A549 (cell line): ENCODE measurements at regions not wholly inside any gene's neighbourhood (a gene's known extent, or its start where the extent isn't known, plus 50 kb on each side); places are given as distances from the start of the nearest gene placed in this dataset.

Experiments used
- ATAC-seq, 2 experiments: fragments of 200-7000 bp in 1 of 2; fragments of >200 bp in 1 of 2; cut with Nextera tagmentation in 1 of 2; cut with Tn5 transposase in 1 of 2; 3 replicates each; pipeline versions ENCODE4 v1.8.0 to v1.9.1; 2018 to 2020; ENCODE audit warnings: mild to moderate bottlenecking in 1 of 2, moderate library complexity in 1 of 2
- CTCF ChIA-PET: fragments of 300-600 bp; sonication (Branson Sonifier 250); formaldehyde crosslinking; extraction: SDS; loops from one replicate; lab custom pipeline; 2021; ENCODE audit warnings: antibody characterized with exemption, inconsistent platforms; lab: Yijun Ruan, JAX
- POLR2A ChIA-PET: fragments of 350-600 bp; formaldehyde crosslinking; extraction: SDS; loops from one replicate; lab custom pipeline; 2021; ENCODE audit warnings: antibody characterized with exemption, inconsistent platforms; lab: Yijun Ruan, JAX
- DNase-seq, 2 experiments: peaks; one replicate each; pipeline versions ENCODE4 v3.0.0 to v3.0.0-alpha.2; 2011 to 2016; ENCODE audit warnings: low read depth in 1 of 2, low spot score in 1 of 2
- FAIRE-seq: peaks from 2 replicates; lab custom pipeline; 2011; peaks lifted over from hg19 to GRCh38; lab: Jason Lieb, UNC
- H3K27ac ChIP-seq, 2 experiments: fragments of >200 bp; sonication (Bioruptor Twin); formaldehyde crosslinking; 3 replicates each; pipeline ENCODE4 v1.5.1; 2016 to 2017
- H3K4me1 ChIP-seq: fragments of >200 bp; sonication (Bioruptor Twin); formaldehyde crosslinking; 3 replicates; pipeline ENCODE4 v1.6.1; 2016
- H3K4me2 ChIP-seq: fragments of >200 bp; sonication (Bioruptor Twin); formaldehyde crosslinking; 3 replicates; pipeline ENCODE4 v1.6.1; 2016
- H3K4me3 ChIP-seq: fragments of >200 bp; sonication (Bioruptor Twin); formaldehyde crosslinking; 3 replicates; pipeline ENCODE4 v1.5.1; 2016
- H3K9me3 ChIP-seq: fragments of >200 bp; sonication (Bioruptor Twin); formaldehyde crosslinking; 3 replicates; pipeline ENCODE4 v1.6.1; 2016
- CBX8 ChIP-seq: fragments of 200-600 bp; sonication (generic); IDR thresholded peaks from 2 replicates; pipeline ENCODE4 v1.6.1; 2016
- CHD4 ChIP-seq: fragments of 200-600 bp; sonication (generic); IDR thresholded peaks from 2 replicates; pipeline ENCODE4 v1.6.1; 2016; ENCODE audit warnings: antibody characterized with exemption, mild to moderate bottlenecking, borderline replicate concordance
- EHMT2 ChIP-seq: fragments of 200-600 bp; sonication (generic); IDR thresholded peaks from 2 replicates; pipeline ENCODE4 v1.6.1; 2016; ENCODE audit warnings: antibody characterized with exemption, low read depth, mild to moderate bottlenecking, moderate library complexity
- KDM5A ChIP-seq: fragments of 200-600 bp; sonication (generic); IDR thresholded peaks from 2 replicates; pipeline ENCODE4 v1.6.1; 2016; ENCODE audit warnings: antibody characterized with exemption, mild to moderate bottlenecking
- NPAS2 ChIP-seq: fragments of 250-450 bp; sonication (Bioruptor Pico); IDR thresholded peaks from 2 replicates; pipeline ENCODE4 v1.8.0; 2022; ENCODE audit warnings: mild to moderate bottlenecking, moderate library complexity, borderline replicate concordance
- POLR2AphosphoS2 ChIP-seq: conservative IDR thresholded peaks from 2 replicates; pipeline ENCODE4 v1.6.1; 2012; ENCODE audit warnings: low read length, improper control_type of control experiment, inconsistent platforms
- RARB ChIP-seq: fragments of 250-450 bp; sonication (Bioruptor Pico); IDR thresholded peaks from 2 replicates; pipeline ENCODE4 v1.8.0; 2021; ENCODE audit warnings: mild to moderate bottlenecking, moderate library complexity
- RCOR1 ChIP-seq: fragments of 150-350 bp; IDR thresholded peaks from 2 replicates; pipeline ENCODE4 v1.6.1; 2014; ENCODE audit warnings: antibody characterized with exemption, low read length, low read depth
- RFX5 ChIP-seq: fragments of 450-650 bp; IDR thresholded peaks from 2 replicates; pipeline ENCODE4 v1.7.1; 2014; ENCODE audit warnings: antibody characterized with exemption, mild to moderate bottlenecking, moderate library complexity
- RNF2 ChIP-seq: fragments of 200-600 bp; sonication (generic); IDR thresholded peaks from 2 replicates; pipeline ENCODE4 v1.6.1; 2016; ENCODE audit warnings: low read depth, mild to moderate bottlenecking, antibody characterized with exemption, moderate library complexity, borderline replicate concordance
- SMC3 ChIP-seq: fragments of >200 bp; sonication (Bioruptor Twin); formaldehyde crosslinking; IDR thresholded peaks from 3 replicates; pipeline ENCODE4 v1.6.1; 2018; ENCODE audit warnings: inconsistent platforms
- TFCP2L1 ChIP-seq: fragments of 250-450 bp; sonication (Bioruptor Pico); IDR thresholded peaks from 2 replicates; pipeline ENCODE4 v1.5.0; 2021; ENCODE audit warnings: mild to moderate bottlenecking
- ZC3H11A ChIP-seq: fragments of 450-650 bp; IDR thresholded peaks from 2 replicates; pipeline ENCODE4 v1.6.1; 2014; ENCODE audit warnings: antibody characterized with exemption, mild to moderate bottlenecking
- ZSCAN20 ChIP-seq: fragments of 250-450 bp; sonication (Bioruptor Pico); IDR thresholded peaks from 2 replicates; pipeline ENCODE4 v1.8.0; 2022; ENCODE audit warnings: mild to moderate bottlenecking, moderate library complexity
- WGBS: methylation state at CpG from one replicate; pipeline ENCODE4 v1.1.6; 2017; ENCODE audit errors: missing lambda C conversion rate; 5-methylcytosine and 5-hydroxymethylcytosine counted together
- TF ChIP-seq, protein P1 (sequence below): fragments of 450-650 bp; IDR thresholded peaks from 2 replicates; pipeline ENCODE4 v1.6.1; 2014; ENCODE audit warnings: antibody characterized with exemption
- TF ChIP-seq, protein P2 (sequence below): fragments of 250-450 bp; sonication (Bioruptor Pico); IDR thresholded peaks from 2 replicates; pipeline ENCODE4 v1.5.0; 2020; ENCODE audit warnings: low read depth, mild to moderate bottlenecking, moderate library complexity
- TF ChIP-seq, protein P3 (sequence below): fragments of 200-600 bp; sonication (generic); IDR thresholded peaks from 2 replicates; pipeline ENCODE4 v1.6.1; 2016; ENCODE audit warnings: antibody characterized with exemption, mild to moderate bottlenecking, moderate library complexity
- TF ChIP-seq, protein P4 (sequence below): fragments of 250-450 bp; sonication (Bioruptor Pico); IDR thresholded peaks from 2 replicates; pipeline ENCODE4 v1.5.0; 2021; ENCODE audit warnings: mild to moderate bottlenecking, moderate library complexity, borderline replicate concordance
- TF ChIP-seq, protein P5 (sequence below): fragments of >200 bp; sonication (Bioruptor Twin); formaldehyde crosslinking; IDR thresholded peaks from 3 replicates; pipeline ENCODE4 v1.5.1; 2016

DNA sequence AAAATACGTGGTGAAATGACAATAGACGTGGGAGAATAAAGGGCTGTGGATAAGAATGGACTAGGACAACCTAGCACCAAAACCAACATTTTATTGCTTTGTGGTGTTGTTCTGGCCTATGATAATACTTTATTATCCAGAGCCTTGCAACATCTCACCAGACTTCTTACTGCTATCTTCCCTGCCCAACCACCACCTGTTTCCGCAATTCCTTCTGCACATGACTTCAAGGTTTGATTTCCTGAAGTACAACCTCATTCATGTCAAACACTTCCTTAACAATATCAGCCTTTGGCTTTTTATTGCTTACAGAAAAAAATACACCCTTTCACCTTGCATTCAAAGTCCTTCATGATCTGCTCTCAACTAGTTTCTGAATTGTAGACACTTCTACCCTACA lies 84.8 kb downstream of the RTL3 start:
- WGBS: 26% methylated on average over 3 of the region's 3 CpGs
- no peak overlapping the region for H3K27ac ChIP-seq
- H3K4me2 ChIP-seq: no peak overlapping the region
- no peak for ATAC-seq
- TF ChIP-seq NPAS2 (CRISPR knock-in tag) (no peak), RNF2 (no peak), RCOR1 (no peak), RFX5 (no peak), RARB (CRISPR knock-in tag) (no peak), ZSCAN20 (CRISPR knock-in tag) (no peak), SMC3 (no peak), ZC3H11A (no peak), KDM5A (no peak), TFCP2L1 (CRISPR knock-in tag) (no peak), CHD4 (no peak), EHMT2 (no peak)
- TF ChIP-seq, protein P1, sequence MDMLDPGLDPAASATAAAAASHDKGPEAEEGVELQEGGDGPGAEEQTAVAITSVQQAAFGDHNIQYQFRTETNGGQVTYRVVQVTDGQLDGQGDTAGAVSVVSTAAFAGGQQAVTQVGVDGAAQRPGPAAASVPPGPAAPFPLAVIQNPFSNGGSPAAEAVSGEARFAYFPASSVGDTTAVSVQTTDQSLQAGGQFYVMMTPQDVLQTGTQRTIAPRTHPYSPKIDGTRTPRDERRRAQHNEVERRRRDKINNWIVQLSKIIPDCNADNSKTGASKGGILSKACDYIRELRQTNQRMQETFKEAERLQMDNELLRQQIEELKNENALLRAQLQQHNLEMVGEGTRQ: no peak
- TF ChIP-seq, protein P2, sequence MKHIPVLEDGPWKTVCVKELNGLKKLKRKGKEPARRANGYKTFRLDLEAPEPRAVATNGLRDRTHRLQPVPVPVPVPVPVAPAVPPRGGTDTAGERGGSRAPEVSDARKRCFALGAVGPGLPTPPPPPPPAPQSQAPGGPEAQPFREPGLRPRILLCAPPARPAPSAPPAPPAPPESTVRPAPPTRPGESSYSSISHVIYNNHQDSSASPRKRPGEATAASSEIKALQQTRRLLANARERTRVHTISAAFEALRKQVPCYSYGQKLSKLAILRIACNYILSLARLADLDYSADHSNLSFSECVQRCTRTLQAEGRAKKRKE: no peak
- TF ChIP-seq, protein P3, sequence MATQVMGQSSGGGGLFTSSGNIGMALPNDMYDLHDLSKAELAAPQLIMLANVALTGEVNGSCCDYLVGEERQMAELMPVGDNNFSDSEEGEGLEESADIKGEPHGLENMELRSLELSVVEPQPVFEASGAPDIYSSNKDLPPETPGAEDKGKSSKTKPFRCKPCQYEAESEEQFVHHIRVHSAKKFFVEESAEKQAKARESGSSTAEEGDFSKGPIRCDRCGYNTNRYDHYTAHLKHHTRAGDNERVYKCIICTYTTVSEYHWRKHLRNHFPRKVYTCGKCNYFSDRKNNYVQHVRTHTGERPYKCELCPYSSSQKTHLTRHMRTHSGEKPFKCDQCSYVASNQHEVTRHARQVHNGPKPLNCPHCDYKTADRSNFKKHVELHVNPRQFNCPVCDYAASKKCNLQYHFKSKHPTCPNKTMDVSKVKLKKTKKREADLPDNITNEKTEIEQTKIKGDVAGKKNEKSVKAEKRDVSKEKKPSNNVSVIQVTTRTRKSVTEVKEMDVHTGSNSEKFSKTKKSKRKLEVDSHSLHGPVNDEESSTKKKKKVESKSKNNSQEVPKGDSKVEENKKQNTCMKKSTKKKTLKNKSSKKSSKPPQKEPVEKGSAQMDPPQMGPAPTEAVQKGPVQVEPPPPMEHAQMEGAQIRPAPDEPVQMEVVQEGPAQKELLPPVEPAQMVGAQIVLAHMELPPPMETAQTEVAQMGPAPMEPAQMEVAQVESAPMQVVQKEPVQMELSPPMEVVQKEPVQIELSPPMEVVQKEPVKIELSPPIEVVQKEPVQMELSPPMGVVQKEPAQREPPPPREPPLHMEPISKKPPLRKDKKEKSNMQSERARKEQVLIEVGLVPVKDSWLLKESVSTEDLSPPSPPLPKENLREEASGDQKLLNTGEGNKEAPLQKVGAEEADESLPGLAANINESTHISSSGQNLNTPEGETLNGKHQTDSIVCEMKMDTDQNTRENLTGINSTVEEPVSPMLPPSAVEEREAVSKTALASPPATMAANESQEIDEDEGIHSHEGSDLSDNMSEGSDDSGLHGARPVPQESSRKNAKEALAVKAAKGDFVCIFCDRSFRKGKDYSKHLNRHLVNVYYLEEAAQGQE: no peak
- no peak for FAIRE-seq
- DNase-seq: no peak
- no peak overlapping the region for H3K4me3 ChIP-seq
- H3K4me1 ChIP-seq: no peaks in the 10 kb centered on the region
- ChIA-PET CTCF (no interaction called here), POLR2A (no interaction called here)
- no peaks in the 10 kb centered on the region for H3K9me3 ChIP-seq

DNA sequence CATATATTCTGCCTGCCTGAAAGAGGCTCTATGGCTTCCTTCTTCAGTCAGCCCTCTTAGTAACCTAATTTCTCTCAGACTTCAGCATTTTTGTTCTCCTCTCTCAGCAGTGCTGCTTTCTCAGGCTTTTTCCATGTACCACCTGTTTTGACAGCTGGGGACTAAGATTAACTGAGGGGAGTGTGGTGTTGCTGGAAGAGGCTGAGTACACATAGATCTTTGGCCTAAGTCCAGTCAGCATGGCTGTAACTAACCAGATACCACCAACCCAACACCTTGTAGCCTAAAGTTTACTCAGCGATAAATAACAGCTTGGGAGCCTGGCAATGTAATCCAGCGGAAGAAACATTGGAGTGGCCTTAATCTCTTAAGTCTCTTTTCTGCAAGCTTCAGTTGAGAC lies 85.5 kb downstream of the RTL3 start:
- H3K4me1 ChIP-seq: no peaks in the 10 kb centered on the region
- 78% methylated on average over 2 of the region's 2 CpGs for WGBS
- H3K9me3 ChIP-seq: no peaks in the 10 kb centered on the region
- ATAC-seq: no peak
- TF ChIP-seq, protein P4, sequence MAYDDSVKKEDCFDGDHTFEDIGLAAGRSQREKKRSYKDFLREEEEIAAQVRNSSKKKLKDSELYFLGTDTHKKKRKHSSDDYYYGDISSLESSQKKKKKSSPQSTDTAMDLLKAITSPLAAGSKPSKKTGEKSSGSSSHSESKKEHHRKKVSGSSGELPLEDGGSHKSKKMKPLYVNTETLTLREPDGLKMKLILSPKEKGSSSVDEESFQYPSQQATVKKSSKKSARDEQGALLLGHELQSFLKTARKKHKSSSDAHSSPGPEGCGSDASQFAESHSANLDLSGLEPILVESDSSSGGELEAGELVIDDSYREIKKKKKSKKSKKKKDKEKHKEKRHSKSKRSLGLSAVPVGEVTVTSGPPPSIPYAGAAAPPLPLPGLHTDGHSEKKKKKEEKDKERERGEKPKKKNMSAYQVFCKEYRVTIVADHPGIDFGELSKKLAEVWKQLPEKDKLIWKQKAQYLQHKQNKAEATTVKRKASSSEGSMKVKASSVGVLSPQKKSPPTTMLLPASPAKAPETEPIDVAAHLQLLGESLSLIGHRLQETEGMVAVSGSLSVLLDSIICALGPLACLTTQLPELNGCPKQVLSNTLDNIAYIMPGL (CRISPR knock-in tag): no peak
- TF ChIP-seq POLR2AphosphoS2 (no peak), CBX8 (no peak), NPAS2 (CRISPR knock-in tag) (no peak), EHMT2 (no peak)
- TF ChIP-seq, protein P5, sequence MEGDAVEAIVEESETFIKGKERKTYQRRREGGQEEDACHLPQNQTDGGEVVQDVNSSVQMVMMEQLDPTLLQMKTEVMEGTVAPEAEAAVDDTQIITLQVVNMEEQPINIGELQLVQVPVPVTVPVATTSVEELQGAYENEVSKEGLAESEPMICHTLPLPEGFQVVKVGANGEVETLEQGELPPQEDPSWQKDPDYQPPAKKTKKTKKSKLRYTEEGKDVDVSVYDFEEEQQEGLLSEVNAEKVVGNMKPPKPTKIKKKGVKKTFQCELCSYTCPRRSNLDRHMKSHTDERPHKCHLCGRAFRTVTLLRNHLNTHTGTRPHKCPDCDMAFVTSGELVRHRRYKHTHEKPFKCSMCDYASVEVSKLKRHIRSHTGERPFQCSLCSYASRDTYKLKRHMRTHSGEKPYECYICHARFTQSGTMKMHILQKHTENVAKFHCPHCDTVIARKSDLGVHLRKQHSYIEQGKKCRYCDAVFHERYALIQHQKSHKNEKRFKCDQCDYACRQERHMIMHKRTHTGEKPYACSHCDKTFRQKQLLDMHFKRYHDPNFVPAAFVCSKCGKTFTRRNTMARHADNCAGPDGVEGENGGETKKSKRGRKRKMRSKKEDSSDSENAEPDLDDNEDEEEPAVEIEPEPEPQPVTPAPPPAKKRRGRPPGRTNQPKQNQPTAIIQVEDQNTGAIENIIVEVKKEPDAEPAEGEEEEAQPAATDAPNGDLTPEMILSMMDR: no peak
- POLR2A ChIA-PET: no interaction called here
- CTCF ChIA-PET: no interaction called here
- no peak for FAIRE-seq
- no peak for DNase-seq
- H3K4me3 ChIP-seq: no peak overlapping the region
- no peak overlapping the region for H3K4me2 ChIP-seq
- no peak overlapping the region for H3K27ac ChIP-seq
